ENCODE measurements at regions not wholly inside any gene's neighbourhood (a gene's known extent, or its start where the extent isn't known, plus 50 kb on each side); places are given as distances from the start of the nearest gene placed in this dataset.
A peak's percentile ranks its signal among the peaks of the same experiment; 100 is the strongest.

GRCh38 chr9:19946441-19947109 lies 157.7 kb upstream of the SLC24A2 start:
- TF ChIP-seq CTCF (IDR thresholded peaks at IDR 0.05; ENCODE audit: control extremely low read depth in 1 of 3, insufficient read depth in 1 of 3, low read depth in 1 of 3, low read length in 3 of 3): peak; percentile 37 to 69 (median 48); a peak in 3 of 4 replicates
- no peak for TF ChIP-seq EZH2 (IDR thresholded peaks at IDR 0.05; ENCODE audit: low read depth, low read length, severe bottlenecking)
- no peak for TF ChIP-seq POLR2A (IDR thresholded peaks at IDR 0.05; ENCODE audit: control extremely low read depth in 1 of 2, low read depth in 2 of 2, low read length in 2 of 2)

All from H1 (cell line).